Amniotic stem cell (primary cell): ENCODE measurements at regions not wholly inside any gene's neighbourhood (a gene's known extent, or its start where the extent isn't known, plus 50 kb on each side); places are given as distances from the start of the nearest gene placed in this dataset.

Experiments used
- DNase-seq: peaks from one replicate; lab custom pipeline; 2025; lab: John Stamatoyannopoulos, UW

DNA sequence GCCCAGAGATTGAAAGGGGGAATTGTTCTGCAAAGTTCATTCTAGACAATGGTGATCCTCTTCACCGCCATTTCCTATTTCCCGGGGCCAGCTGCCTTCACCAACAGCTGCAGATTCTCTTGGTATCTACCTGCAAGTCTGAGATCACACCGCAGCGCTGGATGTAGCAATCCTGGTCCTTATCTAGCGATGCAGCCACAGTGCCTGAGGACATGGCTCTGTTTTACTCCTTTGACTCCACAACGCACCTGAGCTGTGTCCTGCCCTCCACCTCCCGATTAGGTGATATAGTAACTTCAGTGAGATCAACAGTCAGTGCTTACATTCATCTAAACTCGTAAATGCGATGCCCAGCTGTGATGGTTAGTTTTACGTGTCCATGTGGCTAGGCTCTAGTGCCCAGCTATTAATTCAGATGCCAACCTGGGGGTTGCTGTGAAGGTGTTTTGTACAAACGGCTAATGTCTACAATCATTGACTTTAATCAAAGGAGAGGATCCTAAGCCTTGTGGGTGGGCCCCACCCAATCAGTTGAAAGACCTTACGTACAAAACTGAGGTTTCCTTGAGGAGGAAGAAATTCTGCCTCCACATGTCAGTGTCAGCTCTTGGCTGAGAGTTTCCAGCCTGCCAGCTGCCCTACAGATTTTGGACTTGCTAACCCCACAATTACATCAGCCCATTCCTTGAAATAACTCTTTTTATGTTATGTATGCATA lies 189.8 kb downstream of the SH3BP4 start:
- DNase-seq = no peak

DNA sequence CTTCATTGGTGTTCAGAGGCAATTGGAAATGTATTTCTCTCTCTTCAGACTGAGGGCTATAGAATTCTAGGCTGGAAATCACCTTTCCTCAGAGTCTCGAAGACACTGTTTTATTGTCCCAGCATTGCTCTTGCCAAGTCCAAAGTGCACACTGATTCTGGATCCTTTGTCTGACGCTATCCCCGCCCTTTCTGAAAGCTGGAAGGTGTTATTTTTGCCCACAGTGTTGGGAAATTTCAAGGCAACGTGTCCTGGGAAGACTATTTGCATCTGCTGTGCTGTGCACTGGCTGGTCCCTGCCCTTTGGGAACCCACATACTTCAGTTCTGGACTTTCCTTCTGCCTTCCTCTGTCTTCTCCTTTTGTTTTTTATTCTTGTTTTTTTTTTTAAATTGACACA lies 190.8 kb downstream of the SH3BP4 start:
- DNase-seq = no peak

DNA sequence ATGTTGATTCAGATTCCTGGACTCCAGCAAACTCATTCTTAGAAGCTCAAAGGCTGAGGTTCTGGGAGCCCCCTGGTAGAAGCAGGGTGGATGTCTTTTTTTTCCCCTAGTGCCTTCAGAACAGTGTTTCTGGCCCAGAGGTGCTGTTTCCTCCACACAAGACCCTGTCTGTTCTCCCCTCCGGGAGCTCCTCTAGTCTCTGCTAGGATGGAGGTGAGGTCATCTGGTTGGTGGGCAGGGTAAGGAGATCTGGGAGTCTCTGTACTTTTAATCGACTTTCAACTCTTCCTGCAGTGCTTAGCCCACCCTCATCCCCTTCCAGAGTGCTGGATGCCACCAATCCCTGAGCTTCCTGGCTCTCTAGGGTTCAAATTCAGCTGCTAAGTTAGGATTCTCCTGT lies 192.0 kb downstream of the SH3BP4 start:
- no peak for DNase-seq

DNA sequence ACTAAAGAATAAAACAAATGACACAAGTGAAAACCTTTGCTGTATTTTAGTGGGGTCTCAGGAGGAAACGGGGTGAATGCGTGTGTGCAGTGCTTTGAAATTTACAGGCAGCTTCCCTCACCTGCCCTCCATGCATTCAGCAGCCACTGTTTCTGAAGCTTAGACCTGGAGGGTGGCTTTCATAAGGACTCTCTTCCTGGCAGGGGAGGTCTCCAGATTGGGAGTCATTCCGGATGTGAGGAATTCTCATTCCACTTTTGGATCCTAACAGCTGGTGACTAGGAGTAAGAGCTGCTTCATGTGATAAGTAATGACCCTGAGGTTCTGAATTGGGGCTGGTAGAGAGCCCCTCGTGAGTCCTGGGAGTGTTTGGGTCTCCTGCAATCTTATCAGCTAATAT lies 192.5 kb downstream of the SH3BP4 start:
- DNase-seq = no peak

DNA sequence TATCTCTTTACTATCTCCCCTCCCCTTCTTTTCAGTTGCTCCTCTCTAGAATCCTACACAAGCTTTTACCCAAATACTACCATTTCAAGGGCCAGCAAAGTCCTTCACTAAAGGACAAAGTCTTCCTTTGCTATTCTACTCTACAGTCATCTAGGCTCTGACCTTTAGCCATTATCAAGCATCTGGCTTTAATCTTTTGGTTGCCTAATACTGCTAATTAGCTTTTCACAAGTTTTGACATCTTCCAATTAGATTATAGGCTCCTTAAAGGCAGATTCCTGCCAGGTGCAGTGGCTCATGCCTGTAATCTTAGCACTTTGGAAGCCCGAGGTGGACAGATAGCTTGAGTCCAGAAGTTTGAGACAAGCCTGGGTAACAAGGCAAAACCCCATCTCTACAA lies 194.4 kb downstream of the SH3BP4 start:
- no peak for DNase-seq

DNA sequence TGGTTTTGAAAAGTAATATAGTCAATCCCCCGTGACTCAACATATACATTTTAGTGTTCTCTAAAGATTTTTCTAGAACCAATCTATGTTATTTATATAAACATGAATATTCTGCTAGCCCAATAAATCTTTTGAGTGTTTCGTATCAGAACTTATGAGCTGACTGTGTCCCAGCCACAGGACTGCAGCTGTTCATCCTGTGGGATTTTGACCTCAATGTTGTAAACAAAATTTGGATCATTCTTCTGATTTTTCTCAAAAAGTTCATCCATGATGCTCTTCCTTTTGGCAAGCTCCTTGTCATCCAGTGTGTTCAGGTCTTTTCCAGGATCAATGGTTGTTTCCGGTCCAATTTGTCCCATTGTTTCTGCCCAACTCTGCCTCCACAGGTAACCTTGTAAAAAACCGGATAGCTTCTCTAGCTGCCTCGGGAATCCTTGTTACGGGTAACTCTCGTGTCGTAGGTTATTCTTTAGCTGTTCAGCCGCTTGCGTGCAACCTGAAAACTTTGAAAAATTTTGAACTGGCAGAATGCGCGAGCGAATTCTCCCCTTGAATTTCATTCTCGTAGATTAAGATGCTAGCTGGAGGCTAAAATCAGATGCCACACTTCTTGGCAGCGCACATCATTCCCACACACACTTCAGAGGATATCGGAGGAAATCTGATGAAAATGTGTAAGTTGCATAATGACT lies 195.2 kb downstream of the SH3BP4 start:
- no peak for DNase-seq

DNA sequence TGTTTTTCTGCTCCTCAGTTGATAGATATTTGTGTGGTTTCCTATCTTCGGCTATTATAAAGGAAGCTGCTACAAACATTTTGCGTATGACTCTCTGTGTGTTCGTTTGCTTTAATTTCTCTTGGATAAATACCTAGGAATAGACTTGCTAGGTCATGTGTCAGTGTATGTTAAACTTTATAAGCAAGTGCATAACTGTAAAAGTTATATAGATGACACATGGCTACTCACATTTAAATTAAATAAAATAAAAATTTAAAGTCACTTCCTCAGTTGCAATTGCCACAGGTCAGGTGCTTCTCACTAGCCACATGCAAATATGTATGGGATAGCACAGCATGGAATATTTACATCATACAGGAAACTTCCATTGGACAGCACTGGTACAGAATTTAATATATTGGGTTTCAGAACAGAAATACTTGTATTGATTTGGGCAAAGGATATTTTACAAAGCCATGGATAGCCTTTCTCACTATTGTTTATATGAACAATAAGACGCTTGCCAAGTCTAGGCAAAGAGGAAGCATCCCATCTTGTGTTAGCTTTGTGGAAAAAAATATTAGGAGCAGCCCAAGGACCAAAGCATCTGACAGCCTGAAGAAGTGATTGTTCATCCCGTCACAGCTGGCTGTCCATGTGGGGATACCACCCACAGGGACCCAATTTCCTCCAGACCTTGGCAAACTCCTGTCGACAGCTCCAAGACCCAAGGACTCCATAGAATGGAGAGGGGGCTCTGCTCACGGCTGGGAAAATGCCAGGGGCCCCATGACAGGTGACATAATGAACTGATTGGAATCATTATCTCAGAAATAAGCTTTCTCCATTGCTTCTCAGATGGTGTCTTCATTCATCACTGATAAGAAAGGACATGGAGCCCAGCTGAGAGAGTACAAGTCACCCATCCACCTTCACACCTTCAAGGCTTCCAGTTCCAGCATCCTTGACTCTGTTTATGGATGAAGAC lies 196.7 kb downstream of the SH3BP4 start:
- no peak for DNase-seq

DNA sequence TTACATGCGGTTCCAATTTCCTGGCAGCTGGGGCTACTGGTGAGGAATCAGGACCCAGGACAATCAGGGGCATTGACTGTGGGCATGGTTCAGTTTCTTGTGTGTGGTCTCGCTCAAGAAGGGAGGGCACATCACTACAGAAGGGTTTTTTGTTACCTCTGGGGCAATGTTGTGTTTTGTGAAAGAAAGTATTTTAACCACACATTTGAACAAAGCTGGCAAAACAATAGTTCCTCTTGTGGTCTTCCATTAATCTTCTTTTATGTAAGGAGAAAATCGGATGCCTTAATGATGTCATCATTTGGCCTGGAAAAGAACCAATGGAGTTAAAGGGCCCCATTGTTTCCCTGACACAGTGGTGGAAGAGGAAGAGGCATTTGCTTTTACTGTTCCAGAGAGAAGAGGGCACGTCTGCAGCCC lies 197.4 kb downstream of the SH3BP4 start:
- no peak for DNase-seq

DNA sequence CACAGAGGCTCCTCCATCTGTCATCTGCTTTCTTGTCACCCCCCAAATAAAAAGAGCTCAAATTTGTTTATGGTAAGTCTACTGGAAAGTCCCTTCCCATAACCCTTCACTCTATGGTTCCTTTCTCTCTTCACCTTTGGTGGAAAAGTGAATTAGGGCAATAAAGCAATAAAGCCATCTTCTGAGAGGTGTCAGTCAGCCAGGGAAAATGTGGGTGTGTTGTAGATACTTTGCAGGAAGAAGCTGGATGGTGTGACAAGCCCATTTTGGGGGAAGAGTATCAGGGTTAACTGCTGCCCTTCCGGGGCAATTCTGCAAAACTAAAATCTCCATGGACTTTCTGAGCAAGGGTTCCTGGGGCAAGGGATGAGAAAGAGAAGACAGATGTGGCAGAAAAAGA lies 197.9 kb downstream of the SH3BP4 start:
- DNase-seq = no peak

DNA sequence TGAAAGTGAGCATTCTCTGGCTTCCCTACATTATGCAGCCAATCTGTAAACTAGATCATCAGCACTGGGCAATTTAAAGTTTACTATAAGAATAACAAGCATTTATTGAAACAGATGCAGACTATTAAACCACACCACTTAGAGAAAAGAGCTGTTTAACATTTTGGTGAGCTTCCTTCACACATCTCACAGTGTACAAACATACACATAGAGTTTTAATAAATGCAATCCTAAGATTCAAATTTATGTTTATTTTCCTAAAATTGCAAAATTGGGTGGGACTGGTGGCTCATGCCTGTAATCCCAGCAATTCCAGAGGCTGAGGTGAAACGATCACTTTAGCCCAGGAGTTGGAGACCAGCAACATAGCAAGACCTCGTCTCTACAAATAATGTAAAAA lies 199.3 kb downstream of the SH3BP4 start:
- DNase-seq = no peak

DNA sequence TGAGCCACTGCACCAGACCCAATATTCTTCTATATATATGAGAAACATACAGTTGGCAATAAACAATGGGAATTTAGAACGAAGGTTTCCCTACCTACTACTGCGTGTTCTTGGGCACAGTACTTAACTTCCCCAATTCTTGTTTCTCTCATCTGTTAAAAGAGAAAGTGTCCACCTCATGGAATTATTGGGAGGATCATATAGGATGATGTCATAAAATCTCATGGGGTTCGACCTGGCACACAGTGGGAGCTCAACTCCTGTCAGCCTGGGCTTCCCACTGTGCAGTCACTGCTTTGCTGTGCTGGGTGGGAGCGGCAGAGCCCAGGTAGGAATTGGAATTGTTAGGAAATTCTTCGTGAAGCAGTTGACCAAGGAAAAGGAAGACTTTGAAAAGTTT lies 203.3 kb downstream of the SH3BP4 start:
- no peak for DNase-seq

DNA sequence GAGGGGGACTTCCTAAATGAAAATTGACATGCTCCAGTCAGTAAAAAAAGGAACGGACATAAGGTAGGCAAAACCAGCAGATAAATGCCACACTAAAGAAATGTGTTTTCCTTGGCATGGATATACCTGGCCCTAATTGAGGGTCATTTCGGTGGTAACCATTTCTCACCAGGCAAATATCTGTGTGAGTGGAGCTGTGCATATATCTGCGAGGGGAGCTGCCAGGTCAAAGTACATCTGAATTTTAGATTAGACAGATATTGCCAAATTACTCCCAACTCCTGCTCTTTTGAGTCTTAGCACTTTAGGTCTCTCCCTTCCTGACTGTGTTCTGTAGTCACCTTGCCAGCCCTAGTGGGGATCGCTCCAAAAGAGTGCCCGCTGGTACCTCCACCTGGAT lies 204.2 kb downstream of the SH3BP4 start:
- no peak for DNase-seq

DNA sequence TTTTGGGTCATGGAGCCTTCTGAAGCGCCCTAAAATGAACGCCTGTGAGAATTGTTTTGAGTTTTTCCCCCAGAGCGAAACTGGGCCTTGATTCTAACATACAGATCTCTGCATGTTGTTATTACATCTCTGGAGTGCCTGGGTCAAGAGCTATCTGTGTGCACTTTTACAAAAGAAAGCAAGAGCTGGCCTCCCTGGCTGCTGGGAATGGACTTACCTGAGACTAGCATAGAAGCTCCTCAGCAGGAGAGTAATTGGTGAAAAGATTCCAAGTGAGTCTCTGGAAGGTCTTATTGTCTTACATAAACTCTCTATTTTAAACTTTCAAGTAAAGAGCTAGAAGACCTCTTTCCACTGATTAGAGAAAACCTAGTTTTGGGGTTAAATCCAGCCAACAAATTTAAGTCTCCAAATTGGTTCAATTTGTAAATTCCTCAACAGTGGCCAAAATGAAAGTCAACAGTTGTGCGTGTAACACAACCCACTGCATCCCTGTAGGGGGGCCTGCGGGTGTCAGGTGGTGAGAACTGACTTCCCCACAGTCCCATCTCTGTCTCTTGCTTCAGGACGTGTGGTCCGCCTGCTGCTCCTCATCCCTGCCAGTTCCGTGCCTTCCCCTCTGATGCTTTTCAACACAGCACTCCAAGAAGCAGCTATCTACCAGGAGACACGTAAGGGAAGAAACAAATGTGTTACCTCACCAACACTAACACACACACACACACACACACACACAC lies 206.1 kb downstream of the SH3BP4 start:
- DNase-seq = no peak

DNA sequence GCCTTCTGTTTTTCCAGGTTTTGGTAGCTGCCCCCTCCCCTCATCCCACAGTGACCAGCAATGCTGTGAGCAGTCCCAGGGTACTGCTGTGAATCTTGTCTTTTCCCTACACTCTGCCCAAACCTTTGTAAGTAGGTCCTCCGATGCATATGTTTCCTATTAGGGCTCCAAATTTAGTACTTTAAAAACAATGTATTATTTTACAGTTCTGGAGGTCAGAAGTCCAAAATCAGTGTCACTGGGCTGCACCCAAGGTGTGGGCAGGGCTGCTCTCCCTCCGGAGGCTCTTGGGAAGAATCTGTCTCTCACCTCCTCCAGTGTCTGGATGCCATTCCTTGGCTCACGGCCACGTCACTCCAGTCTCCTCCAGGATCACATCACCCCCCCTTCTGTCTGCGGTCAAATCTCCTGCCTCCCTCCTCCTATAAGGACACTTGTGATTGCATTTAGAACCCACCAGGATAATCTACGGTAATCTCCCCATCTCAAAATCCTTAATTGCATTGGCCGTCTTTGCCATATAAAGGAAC lies 208.5 kb downstream of the SH3BP4 start:
- no peak for DNase-seq

DNA sequence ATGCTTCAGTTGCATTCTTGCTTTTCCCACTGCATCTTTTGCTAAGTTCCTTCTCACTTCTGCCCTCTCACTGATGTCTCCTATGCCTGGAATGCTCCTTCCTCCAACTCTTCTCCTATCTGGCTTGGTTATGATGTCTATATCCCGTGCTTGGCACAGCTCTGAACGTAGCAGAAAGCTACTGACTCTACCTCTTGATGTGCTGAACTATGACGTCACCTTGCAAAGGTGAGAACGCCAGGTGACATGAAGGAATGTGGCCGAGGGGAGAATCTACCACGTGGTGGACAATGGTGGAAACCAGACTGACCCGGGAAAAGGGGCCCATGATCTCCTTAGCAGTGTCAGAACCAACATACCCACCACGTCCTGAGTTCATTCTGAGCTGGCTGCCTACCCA lies 209.7 kb downstream of the SH3BP4 start:
- no peak for DNase-seq

DNA sequence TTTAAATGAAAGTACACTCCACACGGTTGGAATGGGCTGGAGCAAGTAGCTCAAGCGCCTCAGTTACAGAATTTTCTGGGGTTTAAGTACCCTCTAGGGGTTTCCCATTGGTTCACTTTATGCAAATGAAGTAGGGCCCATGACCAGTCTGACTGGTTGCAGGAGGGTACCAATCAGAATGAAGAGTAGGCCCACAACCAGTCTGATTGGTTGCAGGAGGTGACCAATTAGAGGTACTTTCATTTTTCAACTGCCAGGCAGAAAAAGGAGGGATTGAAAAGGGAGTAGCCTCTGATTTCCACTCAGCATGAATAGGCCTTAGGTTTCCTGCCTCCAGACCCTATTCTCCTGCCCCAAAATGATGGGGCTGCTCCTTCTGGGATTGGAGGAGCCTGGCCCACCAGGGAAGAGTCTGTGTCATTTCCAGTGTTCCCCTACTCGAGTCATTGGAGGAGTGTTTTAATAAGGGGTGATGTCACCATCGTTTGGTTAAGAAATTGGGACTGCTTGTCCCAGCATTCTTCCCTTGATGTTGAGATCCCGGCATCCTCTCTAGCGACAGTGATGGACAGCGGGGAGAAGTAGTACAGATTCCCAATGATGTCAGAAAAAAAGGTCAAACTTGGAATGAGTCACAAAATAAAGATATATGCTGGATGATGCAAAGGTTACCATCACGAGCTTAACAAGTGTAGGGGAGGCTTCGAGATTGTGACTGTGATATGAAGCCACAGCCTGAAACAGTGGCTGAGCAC lies 210.4 kb downstream of the SH3BP4 start:
- DNase-seq = no peak

DNA sequence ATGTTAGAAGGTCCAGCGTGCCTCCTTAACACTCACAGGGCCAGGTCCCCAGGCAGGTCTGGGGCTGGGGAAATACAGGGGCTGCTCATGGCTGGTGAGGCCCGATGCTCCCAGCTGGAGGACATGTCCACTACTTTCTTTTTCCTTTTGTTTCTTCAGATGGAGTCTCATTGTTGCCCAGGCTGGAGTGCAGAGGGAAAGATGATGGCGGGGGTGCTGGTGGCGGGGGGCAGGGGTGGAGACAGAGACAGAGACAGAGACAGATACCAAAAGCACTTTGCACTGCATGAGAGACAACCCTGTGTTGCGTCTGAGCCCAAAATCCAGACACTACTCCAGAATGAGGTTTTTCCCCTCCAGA lies 211.0 kb downstream of the SH3BP4 start:
- DNase-seq = no peak

DNA sequence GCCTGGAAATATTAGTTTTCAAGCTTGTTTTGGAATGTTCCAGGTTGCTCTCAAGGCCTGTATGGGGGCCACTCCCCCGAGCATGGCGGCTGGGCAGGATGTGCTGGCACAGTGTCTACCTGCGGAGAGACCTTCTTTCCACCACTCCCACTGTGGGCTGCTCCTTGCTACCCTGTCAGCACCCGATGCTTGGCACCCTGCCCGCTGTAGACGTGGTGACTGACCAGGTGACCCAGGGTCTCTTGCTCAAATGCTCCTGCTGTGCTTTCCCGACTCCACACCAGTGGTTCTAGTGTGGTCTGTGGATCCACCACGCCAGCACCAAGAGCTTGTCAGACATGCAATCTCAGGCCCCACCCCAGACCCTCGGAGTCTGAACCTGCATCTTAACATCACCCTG lies 213.3 kb downstream of the SH3BP4 start:
- no peak for DNase-seq

DNA sequence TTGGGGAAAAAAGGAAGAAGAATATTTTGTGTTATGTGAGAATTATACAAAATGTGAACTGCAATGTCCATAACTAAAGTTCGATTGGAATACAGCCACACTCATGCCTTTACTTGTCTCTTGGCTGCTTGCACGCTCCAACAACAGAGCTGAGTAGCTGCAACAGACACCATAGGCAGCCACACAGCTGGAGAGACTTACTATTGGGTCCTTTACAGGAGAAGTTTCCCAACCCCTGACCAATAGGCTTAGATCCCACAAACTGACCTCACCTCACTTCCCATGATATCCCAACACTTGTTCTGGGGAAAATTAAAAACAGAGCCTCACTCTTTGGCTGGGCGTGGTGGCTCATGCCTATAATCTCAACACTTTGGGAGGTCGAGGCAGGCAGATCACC lies 213.8 kb downstream of the SH3BP4 start:
- no peak for DNase-seq

DNA sequence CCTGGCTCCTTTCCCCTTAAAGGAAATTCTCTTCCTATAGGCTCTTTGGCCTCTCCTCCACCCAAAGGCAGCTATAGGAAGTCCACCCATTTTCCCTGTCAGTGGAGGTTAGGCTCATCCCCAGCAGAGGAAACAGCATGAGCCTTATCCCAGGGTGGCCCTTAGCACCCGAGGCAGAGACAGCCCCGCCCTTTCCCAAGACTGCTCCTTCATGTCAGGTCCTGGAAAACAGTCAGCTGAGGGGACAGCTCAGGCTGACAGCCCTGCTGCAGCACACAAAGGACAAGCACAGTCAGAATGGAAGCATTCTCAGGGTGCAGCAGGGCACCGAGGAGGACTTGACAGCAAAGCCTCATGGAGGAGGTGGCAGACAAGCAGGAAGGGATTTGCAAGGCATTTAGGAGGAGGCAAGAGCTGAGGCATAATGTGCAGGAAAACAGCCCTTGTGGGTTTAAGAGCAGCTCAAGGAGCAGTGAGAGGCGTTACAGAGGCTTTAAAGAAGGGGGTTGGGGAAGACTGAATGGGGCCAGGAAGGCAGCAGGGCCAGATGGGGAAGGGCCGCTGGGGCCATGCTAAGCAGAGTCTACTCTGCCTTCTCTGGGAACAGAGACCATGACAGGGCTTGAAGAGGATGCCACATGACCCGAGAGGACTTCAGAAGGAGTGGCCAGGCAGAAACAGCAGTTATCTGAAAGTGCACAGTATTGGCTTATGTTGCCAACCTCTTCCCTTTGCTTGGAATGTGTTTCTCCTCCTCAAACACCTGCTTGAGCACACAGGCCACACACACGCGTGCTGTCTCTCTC lies 216.6 kb downstream of the SH3BP4 start:
- DNase-seq = no peak
